ENCODE measurements at regions not wholly inside any gene's neighbourhood (a gene's known extent, or its start where the extent isn't known, plus 50 kb on each side); places are given as distances from the start of the nearest gene placed in this dataset.

DNA sequence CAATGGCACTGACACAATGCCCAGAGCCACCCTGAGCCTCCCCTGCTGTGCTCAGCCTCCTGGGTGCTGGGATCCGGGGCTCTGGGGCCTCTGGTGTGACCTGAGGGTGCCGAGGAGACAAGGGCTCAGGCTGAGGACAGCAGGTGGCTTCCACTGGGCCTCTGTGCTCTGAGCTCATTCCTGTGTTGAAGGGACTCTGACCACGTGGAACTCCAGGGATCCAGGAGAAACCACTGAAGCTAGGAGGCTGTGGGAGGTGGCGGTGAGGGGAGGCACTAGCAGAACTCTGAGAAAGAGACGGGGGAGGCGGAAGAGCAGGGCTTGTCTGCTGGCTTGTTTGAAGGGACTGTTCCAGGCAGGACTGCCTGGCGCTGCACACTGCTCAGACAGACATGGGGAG is 318.7 kb upstream of the IRX1 start:
- Histone ChIP-seq H3K9ac (ENCODE audit: low read depth, low read length, poor library complexity, severe bottlenecking) (no peak overlapping the region), H3K9me2 (replicated peaks; ENCODE audit: low read depth, low read length) (no peaks in the 10 kb centered on the region), H3K79me2 (ENCODE audit: insufficient read depth, low read length) (no peaks in the 10 kb centered on the region), H3K4me1 (ENCODE audit: insufficient read depth, low read length, poor library complexity, severe bottlenecking) (no peaks in the 10 kb centered on the region), H3K9me3 (ENCODE audit: insufficient read depth, low read depth, low read length) (peaks cover 32% of the 10 kb centered on the region; the same call in 1 of the 2 replicates), H2AFZ (ENCODE audit: low read length) (no peak overlapping the region), H3K27me3 (ENCODE audit: insufficient read depth, low read length, poor library complexity, severe bottlenecking) (no peaks in the 10 kb centered on the region), H3K4me2 (ENCODE audit: low read depth, low read length, poor library complexity, severe bottlenecking) (no peak overlapping the region), H3F3A (ENCODE audit: low read depth) (no peaks in the 10 kb centered on the region), H4K20me1 (ENCODE audit: insufficient read depth, low read length, poor library complexity, severe bottlenecking) (no peaks in the 10 kb centered on the region), H3K4me3 (ENCODE audit: low read length, poor library complexity, severe bottlenecking) (no peak overlapping the region), H3K36me3 (ENCODE audit: insufficient read depth, low read length) (no peaks in the 10 kb centered on the region)
- TF ChIP-seq, protein P1, sequence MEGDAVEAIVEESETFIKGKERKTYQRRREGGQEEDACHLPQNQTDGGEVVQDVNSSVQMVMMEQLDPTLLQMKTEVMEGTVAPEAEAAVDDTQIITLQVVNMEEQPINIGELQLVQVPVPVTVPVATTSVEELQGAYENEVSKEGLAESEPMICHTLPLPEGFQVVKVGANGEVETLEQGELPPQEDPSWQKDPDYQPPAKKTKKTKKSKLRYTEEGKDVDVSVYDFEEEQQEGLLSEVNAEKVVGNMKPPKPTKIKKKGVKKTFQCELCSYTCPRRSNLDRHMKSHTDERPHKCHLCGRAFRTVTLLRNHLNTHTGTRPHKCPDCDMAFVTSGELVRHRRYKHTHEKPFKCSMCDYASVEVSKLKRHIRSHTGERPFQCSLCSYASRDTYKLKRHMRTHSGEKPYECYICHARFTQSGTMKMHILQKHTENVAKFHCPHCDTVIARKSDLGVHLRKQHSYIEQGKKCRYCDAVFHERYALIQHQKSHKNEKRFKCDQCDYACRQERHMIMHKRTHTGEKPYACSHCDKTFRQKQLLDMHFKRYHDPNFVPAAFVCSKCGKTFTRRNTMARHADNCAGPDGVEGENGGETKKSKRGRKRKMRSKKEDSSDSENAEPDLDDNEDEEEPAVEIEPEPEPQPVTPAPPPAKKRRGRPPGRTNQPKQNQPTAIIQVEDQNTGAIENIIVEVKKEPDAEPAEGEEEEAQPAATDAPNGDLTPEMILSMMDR (conservative IDR thresholded peaks at IDR 0.05; ENCODE audit: low read length), result no peak
- TF ChIP-seq EZH2phosphoT487 (IDR thresholded peaks at IDR 0.05; ENCODE audit: borderline replicate concordance), result no peak

DNA sequence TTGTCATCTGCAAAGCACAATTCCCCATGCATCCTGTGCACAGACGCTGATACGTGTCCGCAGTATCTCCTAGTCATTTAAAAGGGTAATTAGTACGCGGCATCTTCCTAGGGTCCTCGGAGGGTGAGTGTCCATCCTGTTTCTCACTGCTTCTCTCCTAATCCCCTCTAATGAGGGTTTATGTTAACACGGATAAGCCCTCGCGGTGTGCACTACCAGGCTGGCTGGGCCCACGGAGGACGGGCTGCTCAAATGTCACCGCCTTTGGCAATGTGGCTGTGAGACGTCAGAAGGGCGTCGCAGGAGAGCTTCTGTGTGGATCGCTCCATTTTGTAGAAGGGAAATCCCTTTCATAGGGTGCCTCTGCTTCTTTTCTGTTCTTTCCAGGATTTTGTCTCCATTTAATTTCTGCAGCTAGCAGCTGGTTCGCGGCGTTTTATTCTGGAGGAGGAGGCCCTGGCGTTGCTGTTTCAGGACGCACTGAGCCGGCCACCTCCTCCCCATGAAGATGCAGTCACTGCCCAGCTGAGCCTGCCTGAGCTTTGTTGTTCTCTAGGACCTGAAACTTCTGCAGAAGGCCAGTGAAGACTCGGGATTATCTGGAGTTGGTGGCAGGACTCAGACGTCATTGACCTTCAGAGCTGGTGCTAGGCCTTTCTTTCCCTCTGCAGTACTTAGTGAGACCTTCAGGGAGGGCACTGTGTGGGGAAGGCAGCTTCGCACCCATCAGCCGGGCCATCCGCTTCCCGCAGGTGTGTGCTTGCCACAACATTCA is 326.1 kb upstream of the IRX1 start:
- Histone ChIP-seq H3K9me3 (ENCODE audit: insufficient read depth, low read depth, low read length) (peaks cover 10% of the 10 kb centered on the region; the same call in 1 of the 2 replicates), H3F3A (ENCODE audit: low read depth) (no peaks in the 10 kb centered on the region), H3K4me3 (ENCODE audit: low read length, poor library complexity, severe bottlenecking) (no peak overlapping the region), H3K4me2 (ENCODE audit: low read depth, low read length, poor library complexity, severe bottlenecking) (no peak overlapping the region), H3K9me2 (replicated peaks; ENCODE audit: low read depth, low read length) (no peaks in the 10 kb centered on the region), H3K9ac (ENCODE audit: low read depth, low read length, poor library complexity, severe bottlenecking) (no peak overlapping the region), H3K4me1 (ENCODE audit: insufficient read depth, low read length, poor library complexity, severe bottlenecking) (no peaks in the 10 kb centered on the region), H3K79me2 (ENCODE audit: insufficient read depth, low read length) (no peaks in the 10 kb centered on the region), H3K36me3 (ENCODE audit: insufficient read depth, low read length) (no peaks in the 10 kb centered on the region), H4K20me1 (ENCODE audit: insufficient read depth, low read length, poor library complexity, severe bottlenecking) (no peaks in the 10 kb centered on the region), H3K27me3 (ENCODE audit: insufficient read depth, low read length, poor library complexity, severe bottlenecking) (no peaks in the 10 kb centered on the region), H2AFZ (ENCODE audit: low read length) (no peak overlapping the region)
- no peak for TF ChIP-seq EZH2phosphoT487 (IDR thresholded peaks at IDR 0.05; ENCODE audit: borderline replicate concordance)
- TF ChIP-seq, protein P1 (conservative IDR thresholded peaks at IDR 0.05; ENCODE audit: low read length), result no peak

DNA sequence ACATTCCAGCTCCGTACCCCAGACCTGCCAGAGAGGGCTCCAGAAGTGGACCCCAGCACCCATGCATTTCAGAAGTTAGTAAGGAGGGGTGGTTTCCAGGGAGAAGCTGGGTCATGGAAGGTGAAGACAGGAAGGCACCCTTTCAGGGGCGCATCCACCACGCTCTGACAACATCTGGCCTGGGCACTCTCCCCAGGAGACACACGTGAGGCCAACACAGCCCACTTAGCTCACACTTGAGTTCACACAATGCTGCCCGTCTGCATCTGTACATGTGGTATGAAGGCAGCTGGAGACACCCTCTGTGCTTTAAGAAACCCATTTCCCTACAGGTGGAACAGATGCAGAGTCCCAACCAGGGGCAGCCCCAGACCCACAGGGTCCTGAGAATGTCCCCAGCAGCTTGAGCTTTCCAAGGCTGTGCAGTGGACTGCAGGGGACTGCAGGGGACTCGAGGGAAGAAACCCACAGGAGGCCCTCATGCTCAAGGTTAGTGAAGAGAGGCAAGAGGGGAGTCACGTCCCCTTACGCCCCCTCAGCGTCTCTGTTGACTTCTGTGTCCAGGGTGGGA is 326.8 kb upstream of the IRX1 start:
- H3F3A ChIP-seq (ENCODE audit: low read depth), result no peaks in the 10 kb centered on the region
- TF ChIP-seq EZH2phosphoT487 (IDR thresholded peaks at IDR 0.05; ENCODE audit: borderline replicate concordance), result no peak
- TF ChIP-seq, protein P1 (conservative IDR thresholded peaks at IDR 0.05; ENCODE audit: low read length), result no peak
- no peaks in the 10 kb centered on the region for H3K36me3 ChIP-seq (ENCODE audit: insufficient read depth, low read length)
- H3K4me3 ChIP-seq (ENCODE audit: low read length, poor library complexity, severe bottlenecking), result no peak overlapping the region
- H4K20me1 ChIP-seq (ENCODE audit: insufficient read depth, low read length, poor library complexity, severe bottlenecking), result no peaks in the 10 kb centered on the region
- H3K4me2 ChIP-seq (ENCODE audit: low read depth, low read length, poor library complexity, severe bottlenecking), result no peak overlapping the region
- H3K27me3 ChIP-seq (ENCODE audit: insufficient read depth, low read length, poor library complexity, severe bottlenecking), result no peaks in the 10 kb centered on the region
- H3K9ac ChIP-seq (ENCODE audit: low read depth, low read length, poor library complexity, severe bottlenecking), result no peak overlapping the region
- no peaks in the 10 kb centered on the region for H3K9me2 ChIP-seq (replicated peaks; ENCODE audit: low read depth, low read length)
- no peak overlapping the region for H2AFZ ChIP-seq (ENCODE audit: low read length)
- H3K4me1 ChIP-seq (ENCODE audit: insufficient read depth, low read length, poor library complexity, severe bottlenecking), result no peaks in the 10 kb centered on the region
- no peaks in the 10 kb centered on the region for H3K79me2 ChIP-seq (ENCODE audit: insufficient read depth, low read length)
- peaks cover 3% of the 10 kb centered on the region; the same call in 1 of the 2 replicates for H3K9me3 ChIP-seq (ENCODE audit: insufficient read depth, low read depth, low read length)

Measured in Loucy (cell line).